Liver (tissue), 8 donors: ENCODE measurements at regions not wholly inside any gene's neighbourhood (a gene's known extent, or its start where the extent isn't known, plus 50 kb on each side); places are given as distances from the start of the nearest gene placed in this dataset.

ENCODE experiments used
- DNase-seq: peaks from one replicate; pipeline ENCODE4 v3.0.0-alpha.2; 2017; ENCODE audit warnings: low spot score
- H3K27ac ChIP-seq, 2 donors: one replicate each; pipeline ENCODE4 v1.7.0; 2013; ENCODE audit warnings: inconsistent platforms in 2 of 2, low read length in 2 of 2, control low read depth in 1 of 2, low read depth in 1 of 2, mild to moderate bottlenecking in 1 of 2
- H3K27me3 ChIP-seq, 4 donors: one replicate each; pipeline versions ENCODE4 v1.6.1 to v1.7.0; 2013; ENCODE audit warnings: low read length in 3 of 4, inconsistent platforms in 1 of 4, mild to moderate bottlenecking in 1 of 4, moderate library complexity in 1 of 4; ENCODE audit not compliant: control insufficient read depth in 4 of 4, insufficient read depth in 4 of 4
- H3K36me3 ChIP-seq, 4 donors: one replicate each; pipeline versions ENCODE4 v1.6.1 to v1.7.0; 2013; ENCODE audit warnings: low read length in 3 of 4, mild to moderate bottlenecking in 3 of 4, low read depth in 1 of 4, moderate library complexity in 1 of 4; ENCODE audit not compliant: control insufficient read depth in 4 of 4, insufficient read depth in 3 of 4
- H3K4me1 ChIP-seq, 4 donors: one replicate each; pipeline versions ENCODE4 v1.6.1 to v1.7.0; 2013; ENCODE audit warnings: low read length in 3 of 4, mild to moderate bottlenecking in 3 of 4, moderate library complexity in 1 of 4; ENCODE audit not compliant: control insufficient read depth in 4 of 4, insufficient read depth in 4 of 4
- H3K4me3 ChIP-seq, 3 donors: one replicate each; pipeline versions ENCODE4 v1.6.1 to v1.7.0; 2013; ENCODE audit warnings: low read length in 3 of 3, control low read depth in 1 of 3, low read depth in 1 of 3, mild to moderate bottlenecking in 1 of 3
- H3K9ac ChIP-seq, 2 donors: one replicate each; pipeline ENCODE4 v1.7.0; 2013; ENCODE audit warnings: low read length in 2 of 2, mild to moderate bottlenecking in 2 of 2, moderate library complexity in 2 of 2, control low read depth in 1 of 2, low read depth in 1 of 2
- H3K9me3 ChIP-seq, 4 donors: one replicate each; pipeline versions ENCODE4 v1.6.1 to v1.7.0; 2013; ENCODE audit warnings: low read length in 3 of 4; ENCODE audit not compliant: control insufficient read depth in 4 of 4
- CTCF ChIP-seq: fragments of 150-350 bp; IDR thresholded peaks from 2 replicates; pipeline ENCODE4 v1.5.1; 2017; ENCODE audit warnings: improper control_type of control experiment, low read depth, low read length; ENCODE audit not compliant: missing input control
- EGR1 ChIP-seq, 2 donors: IDR thresholded peaks; 2 replicates each; pipeline ENCODE4 v1.6.1; 2016 to 2018; ENCODE audit warnings: antibody characterized with exemption in 2 of 2, low read depth in 2 of 2
- FOXA1 ChIP-seq: IDR thresholded peaks from 2 replicates; pipeline ENCODE4 v1.6.1; 2016; ENCODE audit warnings: antibody characterized with exemption
- FOXA2 ChIP-seq: IDR thresholded peaks from 2 replicates; pipeline ENCODE4 v1.6.1; 2016; ENCODE audit warnings: antibody characterized with exemption
- GABPA ChIP-seq, 2 donors: IDR thresholded peaks in 1 of 2; conservative IDR thresholded peaks in 1 of 2; 2 replicates each; pipeline ENCODE4 v1.6.1; 2016; ENCODE audit warnings: antibody characterized with exemption in 2 of 2, mild to moderate bottlenecking in 1 of 2, moderate library complexity in 1 of 2
- HNF4A ChIP-seq, 2 donors: conservative IDR thresholded peaks; 2 replicates each; pipeline ENCODE4 v1.6.1; 2016; ENCODE audit warnings: antibody characterized with exemption in 2 of 2, mild to moderate bottlenecking in 2 of 2
- JUND ChIP-seq, 2 donors: IDR thresholded peaks; 2 replicates each; pipeline ENCODE4 v1.6.1; 2016; ENCODE audit warnings: antibody characterized with exemption in 2 of 2
- MAX ChIP-seq: IDR thresholded peaks from 2 replicates; pipeline ENCODE4 v1.6.1; 2016; ENCODE audit warnings: antibody characterized with exemption
- NR2F2 ChIP-seq: IDR thresholded peaks from 2 replicates; pipeline ENCODE4 v1.6.1; 2016; ENCODE audit warnings: antibody characterized with exemption
- RAD21 ChIP-seq, 2 donors: IDR thresholded peaks; 2 replicates each; pipeline ENCODE4 v1.6.1; 2016; ENCODE audit warnings: antibody characterized with exemption in 2 of 2, mild to moderate bottlenecking in 2 of 2
- RXRA ChIP-seq, 2 donors: IDR thresholded peaks; 2 replicates each; pipeline ENCODE4 v1.6.1; 2017 to 2018; ENCODE audit warnings: antibody characterized with exemption in 2 of 2, mild to moderate bottlenecking in 1 of 2
- SP1 ChIP-seq: IDR thresholded peaks from 2 replicates; pipeline ENCODE4 v1.6.1; 2018; ENCODE audit warnings: antibody characterized with exemption, mild to moderate bottlenecking
- TAF1 ChIP-seq: conservative IDR thresholded peaks from 2 replicates; pipeline ENCODE4 v1.6.1; 2016; ENCODE audit warnings: antibody characterized with exemption, mild to moderate bottlenecking
- YY1 ChIP-seq: IDR thresholded peaks from 2 replicates; pipeline ENCODE4 v1.6.1; 2016; ENCODE audit warnings: antibody characterized with exemption, mild to moderate bottlenecking
- WGBS: extraction: QIAGEN DNeasy Blood & Tissue Kit; methylation state at CpG from one replicate; pipeline ENCODE4 v1.1.7; 2013; 5-methylcytosine and 5-hydroxymethylcytosine counted together
- donor health status: healthy.
- donor health status: healthy.
- donor health status: healthy.
- donor health status: healthy.
- donor health status: healthy.

- H3K27me3 ChIP-seq: no peaks in the 10 kb centered on the region
- H3K4me3 ChIP-seq: no peak overlapping the region
- no peak for DNase-seq
- no peak overlapping the region for H3K27ac ChIP-seq
- H3K36me3 ChIP-seq: no peaks in the 10 kb centered on the region
- H3K9me3 ChIP-seq: no peaks in the 10 kb centered on the region
- no peak for TF ChIP-seq HNF4A (conservative IDR thresholded peaks at IDR 0.05)
- TF ChIP-seq FOXA1: no peak
- TF ChIP-seq TAF1: no peak
- TF ChIP-seq FOXA2: no peak
- no peak for TF ChIP-seq RAD21 (IDR thresholded peaks at IDR 0.05)
- no peak for TF ChIP-seq EGR1 (IDR thresholded peaks at IDR 0.05; ENCODE audit: low read depth in 2 of 2)
- no peak for TF ChIP-seq YY1
- no peak for TF ChIP-seq CTCF
- TF ChIP-seq MAX: no peak
- no peak for TF ChIP-seq JUND (IDR thresholded peaks at IDR 0.05)
- no peak for TF ChIP-seq SP1
- 67% methylated on average over 7 of the region's 7 CpGs for WGBS
- no peaks in the 10 kb centered on the region for H3K4me1 ChIP-seq
- no peak overlapping the region for H3K9ac ChIP-seq
Measured at GRCh38 chr7:121796936-121797656, 75.9 kb upstream of the PTPRZ1 start.

- WGBS: 85% methylated on average over 4 of the region's 4 CpGs
- Histone ChIP-seq H3K36me3 (no peaks in the 10 kb centered on the region), H3K9me3 (no peaks in the 10 kb centered on the region), H3K4me1 (no peaks in the 10 kb centered on the region), H3K27ac (no peak overlapping the region), H3K27me3 (no peaks in the 10 kb centered on the region), H3K9ac (no peak overlapping the region), H3K4me3 (no peak overlapping the region)
- TF ChIP-seq FOXA2: no peak
- TF ChIP-seq NR2F2: no peak
- TF ChIP-seq SP1: no peak
- no peak for TF ChIP-seq FOXA1
- no peak for TF ChIP-seq GABPA (IDR thresholded peaks at IDR 0.05 in 1 of 2, conservative IDR thresholded peaks at IDR 0.05 in 1 of 2)
- DNase-seq: no peak
Measured at GRCh38 chr7:121796381-121796780, 76.6 kb upstream of the PTPRZ1 start.

GRCh38 chr7:121795736-121796135 lies 77.2 kb upstream of the PTPRZ1 start:
- H3K9me3 ChIP-seq: no peaks in the 10 kb centered on the region
- no peak overlapping the region for H3K9ac ChIP-seq
- no peaks in the 10 kb centered on the region for H3K36me3 ChIP-seq
- H3K27ac ChIP-seq: no peak overlapping the region
- no peak overlapping the region for H3K4me3 ChIP-seq
- WGBS: 89% methylated on average over 2 of the region's 2 CpGs
- H3K4me1 ChIP-seq: no peaks in the 10 kb centered on the region
- DNase-seq: no peak
- no peak for TF ChIP-seq NR2F2
- TF ChIP-seq RXRA (IDR thresholded peaks at IDR 0.05): no peak
- H3K27me3 ChIP-seq: no peaks in the 10 kb centered on the region
